ENCODE measurements at regions not wholly inside any gene's neighbourhood (a gene's known extent, or its start where the extent isn't known, plus 50 kb on each side); places are given as distances from the start of the nearest gene placed in this dataset.

GRCh38 chr4:138756519-138756918 is 259.1 kb upstream of the NOCT start:
- DNase-seq (ENCODE audit: low read depth): no peak

- peak; percentile 32 for DNase-seq (ENCODE audit: low read depth)
Measured at GRCh38 chr4:138751309-138751708, 264.3 kb upstream of the NOCT start.

DNA sequence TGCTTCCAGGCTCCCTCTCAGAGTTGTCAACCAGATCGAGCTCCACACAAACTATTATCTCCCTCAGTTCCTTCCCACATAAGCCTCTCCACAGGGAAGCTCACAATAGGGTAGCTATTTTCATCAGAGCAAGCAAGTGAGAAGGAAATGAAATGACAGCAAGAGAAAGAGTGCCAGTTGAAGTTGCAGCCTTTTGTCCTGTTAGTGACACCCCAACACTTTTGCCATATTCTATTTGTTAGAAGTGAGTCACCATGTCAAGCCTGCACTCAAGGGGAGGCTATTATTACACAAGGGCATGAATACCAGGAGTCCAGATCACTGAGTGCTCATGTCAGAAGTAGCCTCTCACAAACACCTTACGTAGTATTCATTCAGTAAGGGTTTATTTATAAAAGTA is 266.3 kb upstream of the NOCT start:
- DNase-seq (ENCODE audit: low read depth): peak; percentile 63

DNA sequence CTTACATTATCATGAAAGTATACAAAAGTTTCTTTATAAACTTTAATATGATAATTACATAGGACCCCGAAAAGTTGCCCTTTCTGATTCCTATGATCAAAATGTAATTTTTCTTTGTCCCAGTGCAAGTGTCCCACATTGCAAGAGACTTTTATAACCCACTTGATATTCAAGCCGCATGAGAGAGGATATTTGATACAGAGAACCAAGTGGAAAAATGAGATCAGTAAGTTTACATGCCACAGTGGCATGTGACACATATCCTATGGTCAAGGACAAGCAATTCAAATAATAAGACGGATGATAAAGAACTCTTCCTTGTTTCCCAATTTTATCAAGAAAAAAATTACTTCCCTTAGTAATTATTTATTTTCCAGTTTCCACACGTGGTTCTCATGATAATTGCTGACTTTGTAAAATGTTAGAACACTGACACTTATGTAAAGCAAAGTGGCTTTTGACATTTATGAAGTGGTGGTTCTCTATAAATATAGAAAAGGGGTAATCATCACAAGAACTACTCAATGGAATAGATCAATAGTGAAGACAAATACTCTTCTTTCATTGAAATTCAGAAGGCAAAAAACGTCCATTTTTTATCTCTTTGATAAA is 273.7 kb upstream of the NOCT start:
- no peak for DNase-seq (ENCODE audit: low read depth)

DNA sequence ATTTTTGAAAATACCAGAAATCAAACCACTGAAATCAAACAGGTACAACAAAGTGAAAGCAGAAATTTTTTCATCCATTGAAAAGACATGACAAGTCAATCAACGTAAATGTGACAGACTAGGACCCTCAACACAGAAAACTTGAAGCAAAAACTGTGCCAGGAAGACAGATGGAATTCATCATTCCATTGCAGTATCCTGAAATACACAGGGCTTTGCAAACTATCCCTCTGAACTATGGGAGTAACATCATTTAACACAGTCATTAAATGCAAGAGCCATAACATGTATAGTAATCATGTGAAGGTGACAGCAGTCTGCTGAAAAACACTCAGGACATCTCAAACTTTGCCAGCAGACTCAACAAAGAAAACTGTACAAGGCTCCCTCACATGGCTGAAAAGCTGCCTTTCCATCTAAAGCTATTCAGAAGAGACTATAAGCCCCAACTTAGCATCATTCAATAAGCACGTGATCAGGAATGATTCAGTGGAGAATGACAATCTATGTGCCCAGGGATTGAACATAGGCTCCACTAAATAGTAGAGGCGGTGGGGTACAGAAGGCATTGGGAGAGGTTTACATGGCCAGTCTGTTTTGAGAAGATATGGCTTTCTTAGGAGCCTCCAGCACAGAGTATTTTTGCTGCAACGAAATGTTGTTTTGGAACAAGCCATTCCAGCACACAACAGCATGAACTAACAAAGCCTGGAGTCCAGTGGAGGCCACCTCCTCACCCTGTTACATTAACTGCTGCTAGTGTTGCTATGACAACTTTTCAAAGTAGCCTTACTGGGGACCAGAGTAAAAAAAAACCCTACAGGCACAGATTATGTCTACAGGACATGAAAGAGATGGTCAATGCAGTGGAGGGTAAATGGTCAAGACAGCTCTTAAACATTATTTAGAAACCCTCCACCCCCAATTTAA is 274.5 kb upstream of the NOCT start:
- DNase-seq (ENCODE audit: low read depth): no peak

GRCh38 chr4:138736362-138736761 is 279.2 kb upstream of the NOCT start:
- DNase-seq (ENCODE audit: low read depth): peak; percentile 70

- peak; percentile 39 for DNase-seq (ENCODE audit: low read depth)
Measured at GRCh38 chr4:138734746-138735145, 280.8 kb upstream of the NOCT start.

- no peak for DNase-seq (ENCODE audit: low read depth)
Measured at GRCh38 chr4:138728566-138728965, 287.0 kb upstream of the NOCT start.

DNA sequence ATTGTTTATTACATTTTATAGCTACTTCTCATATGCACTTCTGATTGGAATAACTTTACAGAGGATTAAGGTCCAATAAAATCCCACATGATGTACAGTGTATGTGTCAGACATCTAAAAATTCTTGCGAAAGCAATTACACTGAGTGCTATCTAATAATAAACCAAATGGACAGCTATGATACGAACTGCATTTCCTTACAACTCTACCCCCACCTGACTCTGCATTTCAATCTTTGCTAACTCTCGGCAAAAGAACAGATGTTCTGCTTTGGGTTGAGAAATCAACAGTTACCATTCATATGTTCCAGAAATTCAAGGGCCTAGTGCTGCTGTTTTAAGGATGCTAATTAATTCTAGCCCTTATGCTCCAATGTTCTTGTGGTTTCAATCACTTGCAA is 287.9 kb upstream of the NOCT start:
- no peak for DNase-seq (ENCODE audit: low read depth)

DNA sequence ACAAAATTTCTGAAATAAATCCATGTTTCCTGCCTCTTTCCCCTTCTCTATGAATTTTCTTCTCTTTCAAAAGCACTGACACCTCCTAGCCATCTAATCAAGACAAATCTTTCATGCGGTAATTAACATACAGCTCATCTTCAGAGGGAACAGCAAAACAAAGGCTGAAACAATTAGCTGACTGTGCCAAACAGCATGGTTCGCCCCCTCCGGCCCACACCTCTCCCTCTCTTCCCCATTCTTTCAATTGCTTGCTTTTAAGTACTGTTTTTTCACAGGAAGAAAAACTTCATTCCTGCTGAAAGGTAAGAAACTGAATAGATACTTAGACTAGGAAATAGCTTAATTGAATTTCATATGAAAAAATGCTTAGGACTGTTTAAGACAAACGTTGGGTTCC is 291.1 kb upstream of the NOCT start:
- DNase-seq (ENCODE audit: low read depth): no peak

- DNase-seq (ENCODE audit: low read depth): no peak
Measured at GRCh38 chr4:138716559-138717335, 298.8 kb upstream of the NOCT start.

- no peak for DNase-seq (ENCODE audit: low read depth)
Measured at GRCh38 chr4:138710297-138710696, 305.3 kb upstream of the NOCT start.

GRCh38 chr4:138709859-138710258 is 305.7 kb upstream of the NOCT start:
- DNase-seq (ENCODE audit: low read depth): no peak

- DNase-seq (ENCODE audit: low read depth): peak; percentile 32
Measured at GRCh38 chr4:138707746-138708677, 307.6 kb upstream of the NOCT start.

- DNase-seq (ENCODE audit: low read depth): peak; percentile 80
Measured at GRCh38 chr4:138706201-138706600, 309.4 kb upstream of the NOCT start.

DNA sequence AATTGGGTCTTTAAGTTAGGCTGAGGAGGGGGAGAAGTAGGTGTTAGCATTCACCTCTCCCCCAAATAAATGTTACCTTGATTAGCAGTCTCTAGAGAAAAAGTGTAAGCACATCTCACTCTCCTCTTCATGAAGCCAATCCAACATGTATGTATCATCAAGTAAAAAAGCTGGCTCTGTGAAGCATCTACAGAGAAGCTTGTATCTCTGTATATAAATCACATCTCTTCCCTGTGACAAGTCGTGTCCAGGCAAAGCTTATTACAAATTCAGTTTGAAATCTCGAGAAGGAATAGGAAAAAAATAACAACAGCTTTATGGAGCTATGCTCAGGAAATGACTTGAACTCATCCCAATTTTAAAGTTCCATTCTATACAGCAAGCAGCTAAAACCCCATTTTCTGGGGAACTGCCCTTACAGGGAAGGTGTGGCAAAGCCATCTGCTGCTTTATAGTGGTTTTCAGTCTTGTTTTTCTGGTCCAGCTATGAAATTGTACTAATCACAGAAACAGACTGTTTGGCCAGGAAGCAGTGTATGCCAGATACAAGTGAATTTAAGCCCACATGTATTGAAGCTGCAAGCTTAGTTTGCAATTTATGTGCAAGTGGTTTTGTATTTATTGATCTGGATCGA is 313.3 kb upstream of the NOCT start:
- DNase-seq (ENCODE audit: low read depth): no peak

- no peak for DNase-seq (ENCODE audit: low read depth)
Measured at GRCh38 chr4:138698641-138699040, 316.9 kb upstream of the NOCT start.

DNA sequence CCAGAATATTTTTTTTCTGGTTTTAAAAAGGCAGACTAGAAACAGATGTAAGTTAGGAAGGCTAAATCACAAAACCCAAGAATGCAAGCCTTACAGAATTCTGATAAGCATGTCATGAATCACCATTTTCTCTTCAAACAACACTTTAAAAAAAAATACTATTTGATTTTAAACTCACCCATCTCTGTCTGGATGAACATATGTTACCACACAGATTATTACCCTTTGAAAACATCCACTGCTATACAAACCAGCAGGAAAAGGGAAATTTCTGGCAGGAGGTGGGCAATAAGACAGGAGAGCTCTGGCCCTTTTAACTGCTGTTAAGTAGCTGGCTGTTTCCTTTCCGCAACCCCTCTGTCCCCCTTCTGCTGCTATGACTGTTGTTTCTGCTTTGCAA is 317.7 kb upstream of the NOCT start:
- DNase-seq (ENCODE audit: low read depth): no peak

- no peak for DNase-seq (ENCODE audit: low read depth)
Measured at GRCh38 chr4:138696771-138697170, 318.8 kb upstream of the NOCT start.

DNA sequence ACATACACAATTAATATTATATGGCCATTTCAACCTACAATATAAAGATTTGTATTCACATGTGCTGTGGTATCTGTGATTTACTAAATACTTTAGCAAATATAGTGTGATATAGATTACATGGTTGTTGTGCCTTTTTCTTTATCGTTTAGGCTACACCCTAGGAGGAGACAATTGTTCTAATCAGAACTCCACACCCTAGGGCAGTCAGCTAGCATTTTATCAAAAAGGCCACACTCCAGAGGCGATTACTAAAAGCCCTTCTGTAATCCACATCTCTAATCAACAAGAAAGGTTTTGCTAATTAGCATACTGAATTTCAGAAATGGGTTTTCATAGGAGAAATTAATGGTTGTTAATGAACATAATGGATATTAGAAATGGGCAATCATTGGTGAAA is 319.5 kb upstream of the NOCT start:
- DNase-seq (ENCODE audit: low read depth): no peak

- DNase-seq (ENCODE audit: low read depth): no peak
Measured at GRCh38 chr4:138693526-138693925, 322.1 kb upstream of the NOCT start.

Measured in renal cortical epithelial cell (primary cell).